Tibial artery (tissue), 4 donors: ENCODE measurements at regions not wholly inside any gene's neighbourhood (a gene's known extent, or its start where the extent isn't known, plus 50 kb on each side); places are given as distances from the start of the nearest gene placed in this dataset.
A peak's percentile ranks its signal among the peaks of the same experiment; 100 is the strongest.

Source experiments
- DNase-seq, 2 donors: peaks; one replicate each; pipeline ENCODE4 v3.0.0-alpha.2; 2019
- H3K27ac ChIP-seq, 2 donors: fragments of 200-600 bp; sonication (generic) in 1 of 2; 1 replicate in 1 of 2; 2 replicates in 1 of 2; pipeline ENCODE4 v1.5.1; 2018 to 2019; ENCODE audit warnings: mild to moderate bottlenecking in 1 of 2
- H3K27me3 ChIP-seq, 2 donors: fragments of 200-600 bp; sonication (generic) in 1 of 2; one replicate each; pipeline versions ENCODE4 v1.5.1 to v1.6.0; 2016 to 2019
- H3K36me3 ChIP-seq, 3 donors: fragments of 200-600 bp; sonication (generic) in 2 of 3; one replicate each; pipeline ENCODE4 v1.5.1; 2016 to 2019; ENCODE audit warnings: mild to moderate bottlenecking in 2 of 3
- H3K4me1 ChIP-seq, 4 donors: fragments of 200-600 bp; sonication (generic) in 2 of 4; 1 replicate in 3 of 4; 2 replicates in 1 of 4; pipeline ENCODE4 v1.5.1; 2016 to 2019
- H3K4me3 ChIP-seq, 2 donors: fragments of 200-600 bp; sonication (generic) in 1 of 2; 1 replicate in 1 of 2; 2 replicates in 1 of 2; pipeline ENCODE4 v1.5.1; 2018 to 2019; ENCODE audit warnings: mild to moderate bottlenecking in 2 of 2
- H3K9me3 ChIP-seq, 3 donors: fragments of 200-600 bp; sonication (generic) in 1 of 3; one replicate each; pipeline ENCODE4 v1.5.1; 2016 to 2019
- CTCF ChIP-seq, 2 experiments: fragments of 200-600 bp in 1 of 2; fragments of 450-650 bp in 1 of 2; IDR thresholded peaks; one replicate each; pipeline ENCODE4 v1.5.1; 2017 to 2019; ENCODE audit warnings: antibody characterized with exemption in 2 of 2, mild to moderate bottlenecking in 1 of 2, moderate library complexity in 1 of 2
- intact Hi-C: fragments of 100-400 bp; cut with DNase I; formaldehyde crosslinking; loops from one replicate; pipeline ENCODE4 v1.15.0; 2023; ENCODE audit warnings: low total_unique reads

GRCh38 chr3:11096266-11097139 is 57.8 kb upstream of the HRH1 start:
- peak; percentile 80 to 89 for DNase-seq
- H3K36me3 ChIP-seq = no peaks in the 10 kb centered on the region
- no peaks in the 10 kb centered on the region for H3K9me3 ChIP-seq
- intact Hi-C loops = no loop called here
- no peaks in the 10 kb centered on the region for H3K27me3 ChIP-seq
- peaks cover 0 to 18% (median 10%) of the 10 kb centered on the region in 4 donors for H3K4me1 ChIP-seq
- peak overlapping the region; percentile 33 to 53 for H3K4me3 ChIP-seq
- no peak for TF ChIP-seq CTCF (IDR thresholded peaks at IDR 0.05)
- peak overlapping the region; percentile 73 to 85 for H3K27ac ChIP-seq

GRCh38 chr3:11099306-11099705 is 55.0 kb upstream of the HRH1 start:
- Histone ChIP-seq H3K27me3 (no peaks in the 10 kb centered on the region), H3K4me1 (peaks cover 0 to 18% (median 10%) of the 10 kb centered on the region in 4 donors), H3K4me3 (no peak overlapping the region), H3K36me3 (no peaks in the 10 kb centered on the region), H3K9me3 (peaks cover 0 to 12% (median 0%) of the 10 kb centered on the region in 3 donors), H3K27ac (no peak overlapping the region)
- no peak for DNase-seq
- no peak for TF ChIP-seq CTCF (IDR thresholded peaks at IDR 0.05)
- intact Hi-C loops = no loop called here
